GM10248 (cell line): ENCODE measurements at regions not wholly inside any gene's neighbourhood (a gene's known extent, or its start where the extent isn't known, plus 50 kb on each side); places are given as distances from the start of the nearest gene placed in this dataset.

Experiments used
- CTCF ChIA-PET: fragments of 300-600 bp; sonication (Branson Sonifier 250); formaldehyde crosslinking; extraction: SDS; loops from one replicate; lab custom pipeline; 2021; ENCODE audit warnings: antibody characterized with exemption; lab: Yijun Ruan, JAX
- POLR2A ChIA-PET: fragments of 350-650 bp; sonication (Branson Sonifier 250); formaldehyde crosslinking; extraction: SDS; loops from one replicate; lab custom pipeline; 2020; ENCODE audit warnings: antibody characterized with exemption; lab: Yijun Ruan, JAX
- DNase-seq: peaks from one replicate; pipeline ENCODE4 v3.0.0; 2012; ENCODE audit errors: extremely low spot score
- CTCF ChIP-seq: IDR thresholded peaks from 2 replicates; pipeline ENCODE4 v1.5.1; 2012; ENCODE audit warnings: mild to moderate bottlenecking, low read depth; ENCODE audit errors: extremely low read depth, missing control alignments, control extremely low read depth

- DNase-seq, result no peak
- POLR2A ChIA-PET, result no interaction called here
- CTCF ChIA-PET, result no interaction called here
- TF ChIP-seq CTCF, result no peak
Measured at GRCh38 chr12:60271816-60272215, 676.0 kb downstream of the SLC16A7 start.

- CTCF ChIA-PET, result no interaction called here
- TF ChIP-seq CTCF, result no peak
- POLR2A ChIA-PET, result no interaction called here
Measured at GRCh38 chr12:60278209-60278608, 682.4 kb downstream of the SLC16A7 start.

GRCh38 chr12:60279221-60279620 lies 683.4 kb downstream of the SLC16A7 start:
- no peak for TF ChIP-seq CTCF
- CTCF ChIA-PET, result interaction anchor here (1.4 kb wide), 1 partner anchor 18 kb away, joined by 4 read pairs; no protein-coding TSS in a partner anchor
- POLR2A ChIA-PET, result no interaction called here
- DNase-seq, result no peak

More at GRCh38 chr12:60278209-60278608, 682.4 kb downstream of the SLC16A7 start:
- DNase-seq, result no peak

- DNase-seq, result no peak
- CTCF ChIA-PET, result interaction anchor here (0.6 to 1.5 kb wide), 2 partner anchors 11 to 17 kb away, joined by 3 read pairs; no protein-coding TSS in a partner anchor
Measured at GRCh38 chr12:60281522-60281921, 685.7 kb downstream of the SLC16A7 start.

GRCh38 chr12:60290532-60290931 lies 694.7 kb downstream of the SLC16A7 start:
- POLR2A ChIA-PET, result no interaction called here
- no peak for TF ChIP-seq CTCF
- no peak for DNase-seq
- CTCF ChIA-PET, result no interaction called here

More at GRCh38 chr12:60281522-60281921, 685.7 kb downstream of the SLC16A7 start:
- TF ChIP-seq CTCF, result no peak
- POLR2A ChIA-PET, result no interaction called here

- TF ChIP-seq CTCF, result no peak
- no peak for DNase-seq
- POLR2A ChIA-PET, result no interaction called here
Measured at GRCh38 chr12:60308366-60308991, 712.6 kb downstream of the SLC16A7 start.

More at GRCh38 chr12:60308366-60308991, 712.6 kb downstream of the SLC16A7 start:
- CTCF ChIA-PET, result interaction anchor here (1.1 kb wide), 1 partner anchor 11 kb away, joined by 3 read pairs; no protein-coding TSS in a partner anchor
